ENCODE measurements at regions not wholly inside any gene's neighbourhood (a gene's known extent, or its start where the extent isn't known, plus 50 kb on each side); places are given as distances from the start of the nearest gene placed in this dataset.

GRCh38 chr16:54431997-54432896, 145.7 kb upstream of the IRX3 start:
- DNase-seq, result no peak

- DNase-seq, result no peak
Observed at GRCh38 chr16:54431041-54431996, 144.7 kb upstream of the IRX3 start.

GRCh38 chr16:54430491-54431030, 144.0 kb upstream of the IRX3 start:
- no peak for DNase-seq

GRCh38 chr16:54429029-54429428, 142.4 kb upstream of the IRX3 start:
- no peak for DNase-seq

GRCh38 chr16:54426553-54426849, 139.9 kb upstream of the IRX3 start:
- DNase-seq, result no peak

GRCh38 chr16:54425681-54426552, 139.3 kb upstream of the IRX3 start:
- no peak for DNase-seq

- no peak for DNase-seq
Observed at GRCh38 chr16:54425068-54425467, 138.5 kb upstream of the IRX3 start.

GRCh38 chr16:54424043-54424451, 137.5 kb upstream of the IRX3 start:
- DNase-seq, result no peak

- DNase-seq, result no peak
Observed at GRCh38 chr16:54422569-54422978, 136.0 kb upstream of the IRX3 start.

- no peak for DNase-seq
Observed at GRCh38 chr16:54422159-54422558, 135.6 kb upstream of the IRX3 start.

- DNase-seq, result no peak
Observed at GRCh38 chr16:54421220-54421619, 134.6 kb upstream of the IRX3 start.

- no peak for DNase-seq
Observed at GRCh38 chr16:54418903-54419302, 132.3 kb upstream of the IRX3 start.

GRCh38 chr16:54417384-54417783, 130.8 kb upstream of the IRX3 start:
- DNase-seq, result no peak

- no peak for DNase-seq
Observed at GRCh38 chr16:54414671-54415070, 128.1 kb upstream of the IRX3 start.

GRCh38 chr16:54412777-54413455, 126.3 kb upstream of the IRX3 start:
- no peak for DNase-seq

- DNase-seq, result no peak
Observed at GRCh38 chr16:54412037-54412436, 125.5 kb upstream of the IRX3 start.

GRCh38 chr16:54411544-54411943, 125.0 kb upstream of the IRX3 start:
- DNase-seq, result no peak

- no peak for DNase-seq
Observed at GRCh38 chr16:54409982-54410381, 123.4 kb upstream of the IRX3 start.

GRCh38 chr16:54407596-54407995, 121.0 kb upstream of the IRX3 start:
- no peak for DNase-seq

GRCh38 chr16:54405478-54405877, 118.9 kb upstream of the IRX3 start:
- no peak for DNase-seq

- no peak for DNase-seq
Observed at GRCh38 chr16:54403580-54403979, 117.0 kb upstream of the IRX3 start.

GRCh38 chr16:54402873-54403272, 116.3 kb upstream of the IRX3 start:
- no peak for DNase-seq

Measured in NCI-H1694 (cell line).